GM18870 (cell line): ENCODE measurements at regions not wholly inside any gene's neighbourhood (a gene's known extent, or its start where the extent isn't known, plus 50 kb on each side); places are given as distances from the start of the nearest gene placed in this dataset.

Experiments used
- ATAC-seq: cut with Tn5 transposase; IDR thresholded peaks from one replicate; pipeline ENCODE4 v1.9.1; 2021; ENCODE audit warnings: moderate library complexity; ENCODE audit not compliant: unreplicated experiment

GRCh38 chr2:83585250-83585649 is 873.8 kb downstream of the SUCLG1 start:
- ATAC-seq, result no peak

- no peak for ATAC-seq
Measured at GRCh38 chr2:83584672-83585071, 874.4 kb downstream of the SUCLG1 start.

GRCh38 chr2:83582589-83582988 is 876.5 kb downstream of the SUCLG1 start:
- no peak for ATAC-seq

GRCh38 chr2:83579507-83579906 is 879.6 kb downstream of the SUCLG1 start:
- no peak for ATAC-seq

- ATAC-seq, result no peak
Measured at GRCh38 chr2:83578405-83578804, 880.7 kb downstream of the SUCLG1 start.

DNA sequence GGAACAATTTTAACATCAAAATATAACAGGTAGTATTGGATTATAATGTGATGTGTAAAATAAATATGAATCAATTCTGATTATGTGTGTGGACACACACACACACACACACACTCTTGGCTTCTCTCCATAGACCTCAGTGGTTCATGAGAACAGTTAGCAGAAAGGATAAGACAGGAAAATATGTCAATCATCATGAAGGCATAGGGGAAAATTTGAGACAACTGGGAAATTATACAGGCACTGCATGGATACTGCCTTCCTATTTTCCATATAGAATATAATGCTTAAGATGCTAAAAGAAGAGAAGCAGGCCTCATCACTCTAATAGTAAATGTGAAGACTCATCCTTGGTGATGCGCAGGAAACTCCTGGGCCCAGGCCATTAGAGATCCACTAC is 884.5 kb downstream of the SUCLG1 start:
- ATAC-seq, result no peak

DNA sequence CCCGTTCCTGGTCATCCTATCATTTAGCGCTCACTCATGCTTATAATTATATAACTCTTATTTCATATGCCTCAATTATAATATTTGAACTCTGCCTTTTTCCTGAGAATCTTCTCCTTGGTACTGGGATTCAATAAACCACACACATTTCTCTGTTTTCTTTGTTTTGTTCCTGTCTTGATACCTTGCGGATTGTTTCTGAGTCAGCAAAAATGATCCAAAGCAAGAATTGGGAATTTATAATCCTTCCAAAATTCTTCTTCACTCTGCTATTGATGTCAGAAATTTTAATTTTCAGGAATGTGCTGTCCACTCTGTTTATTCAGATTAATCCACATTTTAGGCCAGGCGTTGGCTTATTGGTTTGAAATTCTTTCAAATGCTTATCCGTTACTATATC is 886.0 kb downstream of the SUCLG1 start:
- no peak for ATAC-seq

DNA sequence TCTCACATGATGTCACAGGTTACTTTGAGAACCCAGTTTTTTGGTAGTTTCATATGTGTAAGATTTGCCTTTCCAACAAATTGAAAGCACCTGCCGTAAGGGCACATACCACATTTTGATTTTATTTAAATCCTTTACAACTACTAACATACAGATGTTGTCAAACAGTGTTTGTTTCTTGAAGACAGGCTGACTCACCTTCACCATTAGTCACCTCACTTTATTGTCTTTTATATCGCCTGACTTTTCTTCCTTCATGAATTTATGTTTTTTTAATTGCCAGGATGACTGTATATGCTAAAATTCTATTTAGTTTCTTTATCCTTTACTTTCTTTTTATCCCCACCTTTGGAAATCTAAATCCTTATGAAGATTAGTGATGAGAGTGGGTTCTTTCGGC is 886.7 kb downstream of the SUCLG1 start:
- ATAC-seq, result no peak

DNA sequence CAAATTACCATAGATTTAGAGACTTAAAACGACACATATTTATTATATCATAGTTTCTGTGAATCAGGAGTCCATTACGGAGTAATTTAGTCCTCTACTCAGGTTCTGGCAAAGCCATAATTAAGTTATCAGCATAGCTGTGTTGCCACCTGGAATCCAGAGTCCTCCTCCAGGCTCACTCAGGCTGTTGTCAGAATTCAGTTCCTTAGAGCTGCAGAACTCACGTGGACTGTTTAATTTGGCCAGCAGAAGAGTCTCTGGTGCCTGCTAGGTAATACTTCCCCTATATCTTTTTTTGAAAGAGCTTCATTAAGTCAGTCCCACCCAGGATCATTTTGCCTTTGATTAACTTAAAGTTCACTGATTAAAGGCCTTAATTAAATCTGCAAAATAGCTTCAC is 891.5 kb downstream of the SUCLG1 start:
- no peak for ATAC-seq

DNA sequence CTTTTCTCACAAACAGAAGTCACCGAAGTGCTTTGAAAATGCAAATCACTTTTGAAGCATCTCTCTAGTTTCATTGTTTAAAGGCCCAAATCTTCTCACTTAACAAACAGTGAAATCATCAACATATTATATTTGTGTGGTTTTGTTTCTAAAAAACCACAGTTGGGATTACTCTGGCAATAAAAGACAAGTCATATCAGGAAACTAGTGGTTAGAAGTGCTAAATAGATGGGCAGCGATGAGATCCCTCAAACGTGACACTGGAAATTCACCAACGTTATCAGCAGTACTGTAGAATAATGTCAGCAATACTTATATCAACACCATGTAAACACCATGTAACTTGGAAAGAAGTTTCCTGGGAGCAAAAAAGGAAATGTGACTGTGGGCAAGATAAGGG is 893.5 kb downstream of the SUCLG1 start:
- ATAC-seq, result no peak

DNA sequence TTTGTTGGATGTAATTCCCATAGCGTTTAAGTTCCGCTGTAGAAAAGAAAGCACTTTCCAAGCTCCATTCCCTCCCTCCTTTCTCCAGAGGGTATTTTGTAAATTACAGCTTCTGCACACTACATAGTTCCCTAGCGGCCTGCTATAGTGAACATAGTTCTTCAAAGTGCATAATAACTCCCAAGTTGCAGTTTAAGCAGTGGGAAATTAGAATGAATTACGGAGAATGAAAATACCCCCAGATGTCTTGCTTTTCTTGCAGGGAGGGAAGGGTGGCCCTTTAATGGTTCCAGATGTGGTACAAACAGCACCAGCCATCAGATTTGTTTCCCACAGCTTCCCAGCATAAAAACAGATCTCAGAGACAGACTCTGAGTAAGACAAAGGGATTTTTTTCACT is 893.9 kb downstream of the SUCLG1 start:
- no peak for ATAC-seq

DNA sequence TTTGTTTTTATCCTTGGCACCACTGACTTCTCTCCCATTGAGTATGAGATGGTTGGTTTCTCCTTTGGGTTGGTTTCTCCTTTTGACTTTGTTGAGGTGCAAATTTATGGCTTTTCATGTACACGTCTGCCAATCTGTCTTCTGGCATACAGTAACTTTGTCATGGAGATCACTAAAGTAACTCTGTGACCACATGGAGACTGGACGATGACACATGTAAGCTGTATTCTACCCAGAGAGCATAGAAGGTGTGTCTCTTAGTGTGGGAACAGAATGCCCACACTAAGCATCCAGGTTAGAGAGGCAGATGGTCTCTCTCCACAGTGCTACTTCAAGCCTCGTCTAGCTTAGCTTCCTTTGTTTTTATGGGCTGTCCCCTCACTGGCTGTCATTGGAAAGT is 897.5 kb downstream of the SUCLG1 start:
- no peak for ATAC-seq

DNA sequence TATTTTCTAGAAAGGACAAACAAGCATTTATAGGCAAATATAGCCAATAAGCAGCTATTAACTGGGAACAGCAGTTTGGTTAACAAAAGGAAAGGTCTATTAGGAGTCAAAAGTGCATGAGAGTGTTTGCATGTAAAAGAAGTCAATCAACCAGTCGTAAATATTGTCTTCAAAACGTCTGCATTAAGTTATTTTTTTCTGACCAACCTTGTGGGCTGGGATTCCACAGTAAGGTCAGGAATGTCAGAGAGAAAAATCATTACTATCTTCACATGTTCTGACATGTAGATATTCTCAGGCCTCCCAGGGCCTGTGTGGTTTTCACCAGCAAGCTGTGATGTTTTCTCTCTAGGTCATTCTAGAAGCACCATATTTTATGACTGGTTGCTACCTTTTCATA is 922.5 kb downstream of the SUCLG1 start:
- no peak for ATAC-seq

DNA sequence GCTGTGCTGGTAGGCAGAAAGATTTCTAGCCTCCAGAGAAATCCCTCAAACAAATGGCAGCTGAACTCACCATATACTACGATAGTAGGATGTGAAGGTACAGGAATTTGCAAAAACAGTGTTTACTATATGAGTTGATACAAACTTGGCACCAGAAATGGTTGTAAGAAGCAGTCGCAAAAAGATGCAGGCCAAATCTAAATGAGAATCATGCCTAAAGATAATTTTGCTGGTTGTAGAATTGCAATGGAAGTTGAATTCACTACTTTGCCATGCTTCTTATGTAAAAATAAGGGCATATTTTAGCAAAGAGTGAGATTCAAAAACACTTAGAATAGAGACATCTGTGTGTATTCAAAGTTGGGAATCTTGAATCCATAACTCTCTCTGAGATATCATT is 924.7 kb downstream of the SUCLG1 start:
- ATAC-seq, result no peak

DNA sequence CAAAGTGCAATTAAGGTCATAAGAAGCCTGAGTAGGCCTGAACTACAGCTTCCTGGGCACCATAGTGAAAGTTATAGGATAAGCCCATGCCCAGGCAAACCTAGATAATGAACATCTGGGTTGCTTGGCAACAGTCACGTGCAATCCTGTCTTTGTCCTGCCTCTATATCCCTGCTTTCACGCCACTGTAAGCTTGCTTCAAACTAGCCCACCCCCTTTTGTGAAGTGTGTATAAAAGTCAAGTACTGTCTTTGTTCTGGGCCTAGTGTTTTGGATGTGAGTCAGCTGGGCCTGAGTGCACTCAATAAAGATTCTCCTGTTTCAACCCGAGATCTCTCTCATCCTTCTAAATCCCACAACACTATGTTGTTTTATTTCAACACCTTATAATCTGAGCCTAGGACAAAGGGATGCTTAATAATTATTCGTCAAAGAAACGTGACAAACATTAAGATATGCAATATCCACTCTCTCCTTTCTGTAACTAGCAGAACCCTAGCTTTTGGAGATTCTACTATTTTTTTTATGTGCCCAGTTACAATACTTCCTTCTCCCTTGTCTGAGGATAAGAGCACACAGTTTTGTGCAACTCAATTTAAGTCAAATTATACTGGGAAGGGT is 927.8 kb downstream of the SUCLG1 start:
- no peak for ATAC-seq

GRCh38 chr2:83528767-83529166 is 930.3 kb downstream of the SUCLG1 start:
- no peak for ATAC-seq

DNA sequence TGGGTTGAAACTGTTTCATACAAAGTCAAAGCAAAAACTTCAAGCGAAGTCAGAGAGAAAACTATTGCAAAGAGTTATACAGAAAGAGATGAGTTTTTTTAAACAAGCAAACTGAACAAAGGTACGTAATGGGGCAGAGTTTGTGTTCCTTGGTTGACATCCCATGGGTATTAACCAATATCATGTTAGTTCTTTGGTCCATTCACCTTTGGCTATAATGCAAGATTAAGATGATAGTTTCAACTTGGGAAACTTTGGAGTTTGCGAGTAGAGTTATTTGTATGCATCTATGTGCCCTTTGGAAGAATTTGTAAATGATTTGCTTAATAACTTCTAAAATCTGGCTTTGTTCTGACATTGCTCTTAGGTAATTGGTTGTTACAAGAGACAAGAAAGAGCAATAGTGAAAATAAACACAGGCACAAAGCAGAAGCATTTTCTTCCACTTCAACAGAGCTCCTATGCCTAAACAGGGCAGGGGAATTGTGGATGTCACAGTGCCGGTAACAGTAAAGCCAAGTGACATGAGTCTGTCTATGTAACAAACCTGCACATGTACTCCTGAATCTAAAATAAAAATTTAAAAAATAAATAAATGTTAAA is 936.1 kb downstream of the SUCLG1 start:
- no peak for ATAC-seq

GRCh38 chr2:83517727-83518368 is 941.2 kb downstream of the SUCLG1 start:
- ATAC-seq, result no peak

DNA sequence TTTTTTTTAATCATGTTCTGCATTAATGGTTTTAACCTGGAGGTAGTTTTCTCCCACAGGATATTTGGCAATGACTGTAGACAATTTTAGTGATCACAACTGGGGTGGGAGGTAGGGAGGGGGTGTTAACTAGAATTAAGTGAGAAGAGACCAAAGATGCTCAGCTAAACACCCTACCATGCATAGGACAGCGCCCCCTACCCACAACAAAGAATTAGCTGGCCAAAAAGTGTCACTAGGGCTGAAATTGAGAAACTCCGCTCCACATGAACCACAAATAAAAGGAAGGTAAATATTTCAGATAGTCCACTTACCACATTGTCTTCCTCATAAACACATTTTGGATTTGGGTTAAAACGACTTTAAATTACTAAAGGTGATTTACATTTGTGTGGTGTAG is 942.6 kb downstream of the SUCLG1 start:
- no peak for ATAC-seq

DNA sequence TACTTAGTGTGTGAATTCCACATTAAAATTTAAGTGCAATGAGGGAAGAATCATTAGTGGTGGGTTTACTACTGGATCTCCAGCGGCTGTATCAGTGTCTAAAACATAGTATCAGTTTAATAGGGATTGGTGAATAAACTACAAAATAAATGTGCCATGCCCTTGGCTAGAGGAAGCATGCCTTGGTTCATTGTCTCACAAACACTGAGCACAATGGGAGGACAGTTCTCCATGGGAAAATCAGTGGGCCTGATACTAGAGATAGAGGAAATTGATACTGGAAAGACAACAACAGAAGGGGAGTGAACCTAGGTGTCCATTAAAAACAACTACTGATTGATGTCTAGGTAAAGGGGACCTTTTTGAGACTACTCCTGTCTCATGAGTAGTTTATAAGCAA is 971.6 kb downstream of the SUCLG1 start:
- no peak for ATAC-seq

GRCh38 chr2:83481436-83481835 is 977.6 kb downstream of the SUCLG1 start:
- ATAC-seq, result no peak

- ATAC-seq, result no peak
Measured at GRCh38 chr2:83478037-83478436, 981.0 kb downstream of the SUCLG1 start.

GRCh38 chr2:83475371-83475770 is 983.7 kb downstream of the SUCLG1 start:
- no peak for ATAC-seq
